Fibroblast of peridontal ligament (primary cell): ENCODE measurements at regions not wholly inside any gene's neighbourhood (a gene's known extent, or its start where the extent isn't known, plus 50 kb on each side); places are given as distances from the start of the nearest gene placed in this dataset.
A peak's percentile ranks its signal among the peaks of the same experiment; 100 is the strongest.

Experiments
- DNase-seq: peaks from one replicate; pipeline ENCODE4 v3.0.0-alpha.2; 2010; ENCODE audit errors: extremely low read depth

- peak; percentile 39 for DNase-seq
Measured at GRCh38 chr6:134529921-134530320, 212.0 kb upstream of the SGK1 start.

GRCh38 chr6:134529305-134529704, 211.4 kb upstream of the SGK1 start:
- no peak for DNase-seq

- no peak for DNase-seq
Measured at GRCh38 chr6:134527108-134527787, 209.3 kb upstream of the SGK1 start.

GRCh38 chr6:134525190-134525868, 207.4 kb upstream of the SGK1 start:
- DNase-seq = no peak

GRCh38 chr6:134523903-134524650, 206.2 kb upstream of the SGK1 start:
- DNase-seq = no peak

- DNase-seq = no peak
Measured at GRCh38 chr6:134523051-134523450, 205.1 kb upstream of the SGK1 start.

- no peak for DNase-seq
Measured at GRCh38 chr6:134521116-134521501, 203.2 kb upstream of the SGK1 start.

GRCh38 chr6:134520181-134521115, 202.5 kb upstream of the SGK1 start:
- peak; percentile 49 for DNase-seq

GRCh38 chr6:134519465-134519864, 201.6 kb upstream of the SGK1 start:
- DNase-seq = no peak

GRCh38 chr6:134517868-134518267, 200.0 kb upstream of the SGK1 start:
- DNase-seq = peak; percentile 31

- DNase-seq = peak; percentile 93
Measured at GRCh38 chr6:134517145-134517658, 199.3 kb upstream of the SGK1 start.

- DNase-seq = no peak
Measured at GRCh38 chr6:134516582-134516981, 198.7 kb upstream of the SGK1 start.

- DNase-seq = peak; percentile 16
Measured at GRCh38 chr6:134515986-134516385, 198.1 kb upstream of the SGK1 start.

GRCh38 chr6:134512981-134513391, 195.1 kb upstream of the SGK1 start:
- no peak for DNase-seq

GRCh38 chr6:134511984-134512683, 194.2 kb upstream of the SGK1 start:
- no peak for DNase-seq

- DNase-seq = no peak
Measured at GRCh38 chr6:134510920-134511319, 193.0 kb upstream of the SGK1 start.

GRCh38 chr6:134510142-134510541, 192.2 kb upstream of the SGK1 start:
- DNase-seq = no peak

GRCh38 chr6:134508862-134509498, 191.1 kb upstream of the SGK1 start:
- no peak for DNase-seq

- DNase-seq = no peak
Measured at GRCh38 chr6:134506162-134506561, 188.2 kb upstream of the SGK1 start.

GRCh38 chr6:134503585-134504281, 185.8 kb upstream of the SGK1 start:
- no peak for DNase-seq
